ENCODE measurements at regions not wholly inside any gene's neighbourhood (a gene's known extent, or its start where the extent isn't known, plus 50 kb on each side); places are given as distances from the start of the nearest gene placed in this dataset.

GRCh38 chr14:97410667-97411620, 613.8 kb downstream of the VRK1 start:
- TF ChIP-seq ZNF597 (CRISPR knock-in tag; IDR thresholded peaks at IDR 0.05) (no peak), ZNF660 (CRISPR knock-in tag; IDR thresholded peaks at IDR 0.05; ENCODE audit: borderline replicate concordance, low read depth) (no peak), RARA (CRISPR knock-in tag; IDR thresholded peaks at IDR 0.05) (no peak), SIN3B (IDR thresholded peaks at IDR 0.05; ENCODE audit: low read length) (no peak), SAP130 (CRISPR knock-in tag; IDR thresholded peaks at IDR 0.05; ENCODE audit: low read depth) (no peak), ZFP90 (CRISPR knock-in tag; IDR thresholded peaks at IDR 0.05; ENCODE audit: borderline replicate concordance) (no peak), TEF (CRISPR knock-in tag; IDR thresholded peaks at IDR 0.05) (no peak)
- no peaks in the 10 kb centered on the region for H3K79me2 ChIP-seq (ENCODE audit: insufficient read depth, low read length)
- intact Hi-C loops (cut with micrococcal nuclease; ENCODE audit: unreplicated experiment), result no loop called here
- H3K27me3 ChIP-seq (ENCODE audit: control insufficient read depth in 1 of 2, insufficient read depth in 2 of 2, low read length in 2 of 2), result no peaks in the 10 kb centered on the region; a peak in 1 of 5 replicates
- CTCF ChIA-PET (ENCODE audit: low intra/inter-chr PET ratio, low total read pairs), result no interaction called here
- no peak overlapping the region for H3K4me3 ChIP-seq (replicated peaks in 1 of 3; ENCODE audit: insufficient read depth in 1 of 3, low read depth in 2 of 3, low read length in 3 of 3)
- in situ Hi-C loops (cut with HindIII; ENCODE audit: extremely low pct_ligation_motif_present, low pct_unique_long_range_greater_than_20kb), result no loop called here
- no peaks in the 10 kb centered on the region for H3K36me3 ChIP-seq (replicated peaks in 1 of 2; ENCODE audit: control insufficient read depth in 1 of 2, insufficient read depth in 2 of 2, low read length in 2 of 2)
- H3K9me3 ChIP-seq (ENCODE audit: low read length), result no peaks in the 10 kb centered on the region
- DNase-seq (ENCODE audit: low spot score), result no peak
- FAIRE-seq, result no peak
- H4K20me1 ChIP-seq (ENCODE audit: insufficient read depth, low read length), result no peaks in the 10 kb centered on the region
- no peaks in the 10 kb centered on the region for H3K4me1 ChIP-seq (ENCODE audit: insufficient read depth, low read length)
- H3K9ac ChIP-seq (ENCODE audit: insufficient read depth, low read depth, low read length), result no peak overlapping the region
- WGBS (ENCODE audit: low lambda C conversion rate), result 29% methylated on average over 12 of the region's 13 CpGs
- H3K27ac ChIP-seq (ENCODE audit: extremely low read length, insufficient read depth, low read length), result no peak overlapping the region
- no peak overlapping the region for H2AFZ ChIP-seq (ENCODE audit: low read length)
- H3K4me2 ChIP-seq (ENCODE audit: low read depth, low read length), result no peak overlapping the region
- ATAC-seq, result no peak
- POLR2A ChIA-PET, result no interaction called here
- no TSS peak for BruUV-seq (replicated peaks)

All from HepG2 (cell line).